ENCODE measurements at regions not wholly inside any gene's neighbourhood (a gene's known extent, or its start where the extent isn't known, plus 50 kb on each side); places are given as distances from the start of the nearest gene placed in this dataset.

- no peak for TF ChIP-seq POU6F1 (CRISPR knock-in tag; IDR thresholded peaks at IDR 0.05; ENCODE audit: borderline replicate concordance, low read depth)
- no peak for TF ChIP-seq ISL1 (CRISPR knock-in tag; IDR thresholded peaks at IDR 0.05)
- no peak for TF ChIP-seq ZC3H10 (CRISPR knock-in tag; IDR thresholded peaks at IDR 0.05)
- no peak for TF ChIP-seq GLIS3 (CRISPR knock-in tag; IDR thresholded peaks at IDR 0.05)
- TF ChIP-seq ZNF565 (CRISPR knock-in tag; conservative IDR thresholded peaks at IDR 0.05; ENCODE audit: low read depth), result no peak
- TF ChIP-seq TOX (CRISPR knock-in tag; IDR thresholded peaks at IDR 0.05; ENCODE audit: borderline replicate concordance), result no peak
- TF ChIP-seq CSDC2 (CRISPR knock-in tag; IDR thresholded peaks at IDR 0.05), result no peak
- no peak for TF ChIP-seq ZFP3 (CRISPR knock-in tag; IDR thresholded peaks at IDR 0.05)
- TF ChIP-seq ZNF70 (CRISPR knock-in tag; IDR thresholded peaks at IDR 0.05), result no peak
- no peak for TF ChIP-seq SNAI2 (CRISPR knock-in tag; IDR thresholded peaks at IDR 0.05)
- no peak for TF ChIP-seq ZNF8 (CRISPR knock-in tag; IDR thresholded peaks at IDR 0.05)
- TF ChIP-seq BACH2 (CRISPR knock-in tag; IDR thresholded peaks at IDR 0.05; ENCODE audit: borderline replicate concordance), result no peak
- no peak for ATAC-seq
Measured at GRCh38 chr7:13028036-13028824, 340.8 kb downstream of the ARL4A start.

- no peak for ATAC-seq
- no peak for TF ChIP-seq ZNF70 (CRISPR knock-in tag; IDR thresholded peaks at IDR 0.05)
Measured at GRCh38 chr7:13028825-13029099, 341.3 kb downstream of the ARL4A start.

GRCh38 chr7:13031468-13031867, 344.0 kb downstream of the ARL4A start:
- TF ChIP-seq ARNTL (CRISPR knock-in tag; IDR thresholded peaks at IDR 0.05; ENCODE audit: borderline replicate concordance, low read depth) (no peak), GLIS3 (CRISPR knock-in tag; IDR thresholded peaks at IDR 0.05) (no peak), SNAI2 (CRISPR knock-in tag; IDR thresholded peaks at IDR 0.05) (no peak), CSRNP3 (CRISPR knock-in tag; IDR thresholded peaks at IDR 0.05) (no peak), ZNF8 (CRISPR knock-in tag; IDR thresholded peaks at IDR 0.05) (no peak), ZFP3 (CRISPR knock-in tag; IDR thresholded peaks at IDR 0.05) (no peak), ZFP30 (CRISPR knock-in tag; IDR thresholded peaks at IDR 0.05) (no peak)
- TF ChIP-seq, protein P1, sequence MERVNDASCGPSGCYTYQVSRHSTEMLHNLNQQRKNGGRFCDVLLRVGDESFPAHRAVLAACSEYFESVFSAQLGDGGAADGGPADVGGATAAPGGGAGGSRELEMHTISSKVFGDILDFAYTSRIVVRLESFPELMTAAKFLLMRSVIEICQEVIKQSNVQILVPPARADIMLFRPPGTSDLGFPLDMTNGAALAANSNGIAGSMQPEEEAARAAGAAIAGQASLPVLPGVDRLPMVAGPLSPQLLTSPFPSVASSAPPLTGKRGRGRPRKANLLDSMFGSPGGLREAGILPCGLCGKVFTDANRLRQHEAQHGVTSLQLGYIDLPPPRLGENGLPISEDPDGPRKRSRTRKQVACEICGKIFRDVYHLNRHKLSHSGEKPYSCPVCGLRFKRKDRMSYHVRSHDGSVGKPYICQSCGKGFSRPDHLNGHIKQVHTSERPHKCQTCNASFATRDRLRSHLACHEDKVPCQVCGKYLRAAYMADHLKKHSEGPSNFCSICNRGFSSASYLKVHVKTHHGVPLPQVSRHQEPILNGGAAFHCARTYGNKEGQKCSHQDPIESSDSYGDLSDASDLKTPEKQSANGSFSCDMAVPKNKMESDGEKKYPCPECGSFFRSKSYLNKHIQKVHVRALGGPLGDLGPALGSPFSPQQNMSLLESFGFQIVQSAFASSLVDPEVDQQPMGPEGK (CRISPR knock-in tag; IDR thresholded peaks at IDR 0.05; ENCODE audit: borderline replicate concordance), result no peak
- TF ChIP-seq, protein P2, sequence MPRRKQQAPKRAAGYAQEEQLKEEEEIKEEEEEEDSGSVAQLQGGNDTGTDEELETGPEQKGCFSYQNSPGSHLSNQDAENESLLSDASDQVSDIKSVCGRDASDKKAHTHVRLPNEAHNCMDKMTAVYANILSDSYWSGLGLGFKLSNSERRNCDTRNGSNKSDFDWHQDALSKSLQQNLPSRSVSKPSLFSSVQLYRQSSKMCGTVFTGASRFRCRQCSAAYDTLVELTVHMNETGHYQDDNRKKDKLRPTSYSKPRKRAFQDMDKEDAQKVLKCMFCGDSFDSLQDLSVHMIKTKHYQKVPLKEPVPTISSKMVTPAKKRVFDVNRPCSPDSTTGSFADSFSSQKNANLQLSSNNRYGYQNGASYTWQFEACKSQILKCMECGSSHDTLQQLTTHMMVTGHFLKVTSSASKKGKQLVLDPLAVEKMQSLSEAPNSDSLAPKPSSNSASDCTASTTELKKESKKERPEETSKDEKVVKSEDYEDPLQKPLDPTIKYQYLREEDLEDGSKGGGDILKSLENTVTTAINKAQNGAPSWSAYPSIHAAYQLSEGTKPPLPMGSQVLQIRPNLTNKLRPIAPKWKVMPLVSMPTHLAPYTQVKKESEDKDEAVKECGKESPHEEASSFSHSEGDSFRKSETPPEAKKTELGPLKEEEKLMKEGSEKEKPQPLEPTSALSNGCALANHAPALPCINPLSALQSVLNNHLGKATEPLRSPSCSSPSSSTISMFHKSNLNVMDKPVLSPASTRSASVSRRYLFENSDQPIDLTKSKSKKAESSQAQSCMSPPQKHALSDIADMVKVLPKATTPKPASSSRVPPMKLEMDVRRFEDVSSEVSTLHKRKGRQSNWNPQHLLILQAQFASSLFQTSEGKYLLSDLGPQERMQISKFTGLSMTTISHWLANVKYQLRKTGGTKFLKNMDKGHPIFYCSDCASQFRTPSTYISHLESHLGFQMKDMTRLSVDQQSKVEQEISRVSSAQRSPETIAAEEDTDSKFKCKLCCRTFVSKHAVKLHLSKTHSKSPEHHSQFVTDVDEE (CRISPR knock-in tag; IDR thresholded peaks at IDR 0.05), result no peak
- ATAC-seq, result no peak

DNA sequence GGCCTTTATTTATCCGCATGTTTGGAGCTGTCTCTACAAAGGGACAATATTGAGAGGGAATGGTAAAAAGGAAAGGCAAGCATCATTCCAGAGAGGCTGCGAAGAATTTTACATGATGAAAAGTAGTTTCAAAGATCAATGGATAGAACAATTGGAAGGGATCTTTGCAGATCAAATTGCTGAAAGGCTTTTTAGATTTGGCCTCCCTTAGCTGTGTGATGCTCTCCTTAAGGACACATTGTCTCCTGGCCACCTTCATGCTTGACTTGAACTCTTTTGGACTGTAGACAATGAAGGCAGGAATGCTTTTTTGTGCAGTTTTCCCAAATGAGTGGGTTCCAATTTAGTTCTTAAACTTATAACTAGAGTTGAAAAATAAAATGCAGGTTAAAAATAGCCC, 344.7 kb downstream of the ARL4A start:
- ATAC-seq, result no peak
- TF ChIP-seq ISL1 (CRISPR knock-in tag; IDR thresholded peaks at IDR 0.05) (no peak), ESRRG (CRISPR knock-in tag; IDR thresholded peaks at IDR 0.05) (no peak), ZFP3 (CRISPR knock-in tag; IDR thresholded peaks at IDR 0.05) (no peak)

GRCh38 chr7:13032576-13032975, 345.1 kb downstream of the ARL4A start:
- TF ChIP-seq ESRRG (CRISPR knock-in tag; IDR thresholded peaks at IDR 0.05), result no peak
- no peak for ATAC-seq

Data from SK-N-SH treated with all-trans-retinoic acid at 6 μM for 48 hours (cell line).